CD4-positive, alpha-beta T cell (primary cell): ENCODE measurements at regions not wholly inside any gene's neighbourhood (a gene's known extent, or its start where the extent isn't known, plus 50 kb on each side); places are given as distances from the start of the nearest gene placed in this dataset.

Source experiments
- ATAC-seq: fragments of 200-7000 bp; cut with Tn5 transposase; one replicate; pipeline ENCODE4 v1.10.0; 2022; ENCODE audit warnings: mild to moderate bottlenecking; ENCODE audit not compliant: poor library complexity
- CTCF ChIA-PET: fragments of 350-600 bp; sonication (Branson Sonifier 250); formaldehyde crosslinking; loops from one replicate; lab custom pipeline; 2021; ENCODE audit warnings: antibody characterized with exemption, inconsistent platforms; lab: Charles Lee
- POLR2A ChIA-PET: fragments of 350-600 bp; sonication (Branson Sonifier 250); formaldehyde crosslinking; loops from one replicate; lab custom pipeline; 2021; ENCODE audit warnings: antibody characterized with exemption, inconsistent platforms; lab: Charles Lee
- DNase-seq, 14 experiments: peaks; one replicate each; pipeline ENCODE4 v3.0.0-alpha.2; 2013 to 2020; ENCODE audit warnings: mixed read lengths in 2 of 14
- H3K27ac ChIP-seq, 2 donors: one replicate each; pipeline versions ENCODE4 v1.5.1 to v1.7.0; 2013; ENCODE audit warnings: low read length in 2 of 2, low read depth in 1 of 2, mild to moderate bottlenecking in 1 of 2
- H3K27me3 ChIP-seq, 2 experiments: 1 replicate in 1 of 2; 2 replicates in 1 of 2; pipeline versions ENCODE4 v1.6.1 to v1.7.0; 2013; ENCODE audit warnings: low read length in 2 of 2, control low read depth in 1 of 2, mild to moderate bottlenecking in 1 of 2, moderate library complexity in 1 of 2; ENCODE audit not compliant: insufficient read depth in 2 of 2, control insufficient read depth in 1 of 2
- H3K36me3 ChIP-seq: one replicate; pipeline ENCODE4 v1.6.1; 2013; ENCODE audit warnings: low read length, control low read depth; ENCODE audit not compliant: insufficient read depth
- H3K4me1 ChIP-seq: one replicate; pipeline ENCODE4 v1.6.1; 2013; ENCODE audit warnings: low read length, control low read depth; ENCODE audit not compliant: insufficient read depth
- H3K4me3 ChIP-seq: one replicate; pipeline ENCODE4 v1.5.1; 2013; ENCODE audit warnings: mild to moderate bottlenecking, low read length, moderate library complexity
- H3K9me3 ChIP-seq, 2 experiments: 1 replicate in 1 of 2; 2 replicates in 1 of 2; pipeline versions ENCODE4 v1.6.1 to v1.7.0; 2013; ENCODE audit warnings: low read length in 2 of 2, mild to moderate bottlenecking in 2 of 2, control low read depth in 1 of 2, moderate library complexity in 1 of 2; ENCODE audit not compliant: control insufficient read depth in 1 of 2, insufficient read depth in 1 of 2
- H3K27ac Mint-ChIP-seq: one replicate; pipeline ENCODE4 v1.8.0; 2020; ENCODE audit warnings: mixed read lengths
- H3K27me3 Mint-ChIP-seq: one replicate; pipeline ENCODE4 v1.8.0; 2021; ENCODE audit warnings: mixed read lengths
- H3K36me3 Mint-ChIP-seq: one replicate; pipeline ENCODE4 v1.8.0; 2021; ENCODE audit warnings: low read depth, mixed read lengths
- H3K4me1 Mint-ChIP-seq: one replicate; pipeline ENCODE4 v1.8.0; 2021; ENCODE audit warnings: low read depth, mixed read lengths
- H3K4me3 Mint-ChIP-seq: one replicate; pipeline ENCODE4 v1.8.0; 2020; ENCODE audit warnings: mild to moderate bottlenecking, mixed read lengths
- H3K9me3 Mint-ChIP-seq: one replicate; pipeline ENCODE4 v1.8.0; 2020; ENCODE audit warnings: mixed read lengths
- CTCF ChIP-seq: fragments of 200-600 bp; IDR thresholded peaks from one replicate; pipeline ENCODE4 v1.8.0; 2022; ENCODE audit warnings: antibody characterized with exemption, mild to moderate bottlenecking
- intact Hi-C, 2 experiments: fragments of 100-400 bp; cut with DNase I in 1 of 2; cut with micrococcal nuclease in 1 of 2; formaldehyde crosslinking; loops; one replicate each; pipeline versions ENCODE4 v1.15.1 to v1.9.0; 2023 to 2025; cut with DNase I, micrococcal nuclease

- CTCF ChIA-PET = no interaction called here
- H3K27ac ChIP-seq = no peak overlapping the region
- peaks cover 0 to 20% of the 10 kb centered on the region in 2 experiments for H3K9me3 ChIP-seq
- no peaks in the 10 kb centered on the region for H3K27me3 ChIP-seq
- no peaks in the 10 kb centered on the region for H3K4me1 ChIP-seq
- intact Hi-C loops = no loop called here
- TF ChIP-seq CTCF = no peak
- H3K36me3 ChIP-seq = no peaks in the 10 kb centered on the region
- Mint-ChIP-seq H3K9me3 (peaks cover 10% of the 10 kb centered on the region), H3K27me3 (no peaks in the 10 kb centered on the region), H3K4me1 (no peaks in the 10 kb centered on the region), H3K4me3 (no peak overlapping the region), H3K27ac (no peak overlapping the region), H3K36me3 (no peaks in the 10 kb centered on the region)
- POLR2A ChIA-PET = no interaction called here
- DNase-seq (no peak), ATAC-seq (no peak)
- no peak overlapping the region for H3K4me3 ChIP-seq
Measured at GRCh38 chr4:65195666-65196065, 474.6 kb downstream of the EPHA5 start.

- ATAC-seq (no peak), DNase-seq (no peak)
- CTCF ChIA-PET = no interaction called here
- Histone ChIP-seq H3K27ac (no peak overlapping the region), H3K27me3 (no peaks in the 10 kb centered on the region), H3K4me3 (no peak overlapping the region), H3K36me3 (no peaks in the 10 kb centered on the region), H3K4me1 (no peaks in the 10 kb centered on the region), H3K9me3 (peaks cover 0 to 20% of the 10 kb centered on the region in 2 experiments)
- intact Hi-C loops = no loop called here
- Mint-ChIP-seq H3K36me3 (no peaks in the 10 kb centered on the region), H3K27ac (no peak overlapping the region), H3K4me3 (no peak overlapping the region), H3K27me3 (no peaks in the 10 kb centered on the region), H3K9me3 (peaks cover 10% of the 10 kb centered on the region), H3K4me1 (no peaks in the 10 kb centered on the region)
- no peak for TF ChIP-seq CTCF
- POLR2A ChIA-PET = no interaction called here
Measured at GRCh38 chr4:65195002-65195401, 475.3 kb downstream of the EPHA5 start.

GRCh38 chr4:65193985-65194384 is 476.3 kb downstream of the EPHA5 start:
- ChIA-PET POLR2A (no interaction called here), CTCF (no interaction called here)
- H3K27ac ChIP-seq = no peak overlapping the region
- TF ChIP-seq CTCF = no peak
- H3K4me1 Mint-ChIP-seq = no peaks in the 10 kb centered on the region
- H3K9me3 ChIP-seq = peaks cover 0 to 20% of the 10 kb centered on the region in 2 experiments
- no peaks in the 10 kb centered on the region for H3K27me3 ChIP-seq
- no peaks in the 10 kb centered on the region for H3K27me3 Mint-ChIP-seq
- no peak overlapping the region for H3K27ac Mint-ChIP-seq
- H3K4me3 ChIP-seq = no peak overlapping the region
- H3K9me3 Mint-ChIP-seq = peaks cover 13% of the 10 kb centered on the region
- intact Hi-C loops = no loop called here
- no peak overlapping the region for H3K4me3 Mint-ChIP-seq
- ATAC-seq = no peak
- no peaks in the 10 kb centered on the region for H3K36me3 ChIP-seq
- H3K36me3 Mint-ChIP-seq = no peaks in the 10 kb centered on the region
- no peaks in the 10 kb centered on the region for H3K4me1 ChIP-seq
- no peak for DNase-seq
